HCT116 (cell line): ENCODE measurements at regions not wholly inside any gene's neighbourhood (a gene's known extent, or its start where the extent isn't known, plus 50 kb on each side); places are given as distances from the start of the nearest gene placed in this dataset.

Experiments used
- ATAC-seq: fragments of 200-7000 bp; cut with Tn5 transposase; 2 replicates; pipeline ENCODE4 v1.9.1; 2020; ENCODE audit warnings: mild to moderate bottlenecking, moderate library complexity
- BruUV-seq: library from RNA; stranded (reverse); fragments of 400-500 nt; replicated peaks from 2 replicates; lab custom pipeline; 2021; lab: Mats Ljungman, UMichigan
- CTCF ChIA-PET: fragments of 300-600 bp; sonication (Branson Sonifier 250); formaldehyde crosslinking; loops from one replicate; lab custom pipeline; 2021; ENCODE audit warnings: antibody characterized with exemption; lab: Charles Lee
- POLR2A ChIA-PET: fragments of 300-600, 350-600 bp; sonication (Branson Sonifier 250); formaldehyde crosslinking; loops from one replicate; lab custom pipeline; 2021; ENCODE audit warnings: antibody characterized with exemption; lab: Charles Lee
- RAD21 ChIA-PET, 2 experiments: fragments of 300-600 bp; sonication (Branson Sonifier 250); formaldehyde crosslinking; loops; one replicate each; lab custom pipeline; 2023; ENCODE audit warnings: low total read pairs in 2 of 2; ENCODE audit not compliant: uncharacterized antibody in 2 of 2, unreplicated experiment in 2 of 2, low non-redundant PET in 1 of 2; lab: Charles Lee
- DNase-seq: peaks from one replicate; pipeline ENCODE4 v3.0.0-alpha.2; 2010; ENCODE audit warnings: low read depth, low spot score
- H2AFZ ChIP-seq: fragments of 200-600 bp; shearing (Covaris generic), sonication (generic); 2 replicates; pipeline ENCODE4 v1.6.1; 2017; ENCODE audit warnings: low read depth, mixed run types, mixed read lengths, antibody characterized with exemption, low read length; ENCODE audit not compliant: poor library complexity, severe bottlenecking
- H3K27ac ChIP-seq: 2 replicates; pipeline ENCODE4 v1.5.1; 2012; ENCODE audit warnings: low read depth, low read length
- H3K27me3 ChIP-seq: fragments of 200-600 bp; sonication (generic); 2 replicates; pipeline ENCODE4 v1.6.1; 2016; ENCODE audit warnings: mixed run types, low read length, mixed read lengths; ENCODE audit not compliant: insufficient read depth
- H3K36me3 ChIP-seq, 2 experiments: fragments of 200-500 bp in 1 of 2; fragments of 200-600 bp in 1 of 2; sonication (Bioruptor generic) in 1 of 2; sonication (generic) in 1 of 2; 2 replicates each; pipeline versions ENCODE4 v1.5.1 to v1.6.1; 2014 to 2016; ENCODE audit warnings: low read length in 2 of 2, inconsistent platforms in 1 of 2, mixed read lengths in 1 of 2, mixed run types in 1 of 2; ENCODE audit not compliant: insufficient read depth in 2 of 2, control insufficient read depth in 1 of 2
- H3K4me1 ChIP-seq, 2 experiments: fragments of 200-600 bp in 1 of 2; sonication (generic) in 1 of 2; 2 replicates each; pipeline versions ENCODE4 v1.5.1 to v1.6.1; 2012 to 2017; ENCODE audit warnings: low read length in 2 of 2, inconsistent platforms in 1 of 2, mild to moderate bottlenecking in 1 of 2, mixed read lengths in 1 of 2, mixed run types in 1 of 2, moderate library complexity in 1 of 2; ENCODE audit not compliant: insufficient read depth in 2 of 2, control insufficient read depth in 1 of 2
- H3K4me2 ChIP-seq: fragments of 200-600 bp; sonication (generic); 2 replicates; pipeline ENCODE4 v1.6.1; 2017; ENCODE audit warnings: mixed run types, low read length, mixed read lengths
- H3K4me3 ChIP-seq, 2 experiments: fragments of 200-600 bp in 1 of 2; sonication (generic) in 1 of 2; replicated peaks in 1 of 2; 2 replicates each; pipeline ENCODE4 v1.5.1; 2011 to 2016; ENCODE audit warnings: low read length in 2 of 2, control low read depth in 1 of 2, low read depth in 1 of 2, mild to moderate bottlenecking in 1 of 2, mixed read lengths in 1 of 2, mixed run types in 1 of 2
- H3K79me2 ChIP-seq: fragments of 200-600 bp; sonication (generic); 2 replicates; pipeline ENCODE4 v1.6.1; 2017; ENCODE audit warnings: mild to moderate bottlenecking, mixed run types, low read length, moderate library complexity, mixed read lengths; ENCODE audit not compliant: insufficient read depth
- H3K9ac ChIP-seq: fragments of 200-600 bp; sonication (generic); 2 replicates; pipeline ENCODE4 v1.6.1; 2016; ENCODE audit warnings: low read length, mixed read lengths
- H3K9me2 ChIP-seq: fragments of 200-600 bp; sonication (generic), shearing (Covaris generic); 2 replicates; pipeline ENCODE4 v1.6.1; 2017; ENCODE audit warnings: mixed run types, mild to moderate bottlenecking, moderate library complexity; ENCODE audit not compliant: insufficient read depth
- H3K9me3 ChIP-seq, 2 experiments: fragments of 200-500 bp in 1 of 2; fragments of 200-600 bp in 1 of 2; sonication (Bioruptor generic) in 1 of 2; sonication (generic) in 1 of 2; 2 replicates each; pipeline ENCODE4 v1.6.1; 2014 to 2017; ENCODE audit warnings: low read length in 2 of 2, mixed read lengths in 2 of 2, inconsistent platforms in 1 of 2, low read depth in 1 of 2, mild to moderate bottlenecking in 1 of 2, mixed run types in 1 of 2, moderate library complexity in 1 of 2; ENCODE audit not compliant: control insufficient read depth in 1 of 2, insufficient read depth in 1 of 2
- H4K20me1 ChIP-seq: fragments of 200-600 bp; sonication (generic), shearing (Covaris generic); 2 replicates; pipeline ENCODE4 v1.6.1; 2017; ENCODE audit warnings: mixed run types, mild to moderate bottlenecking, moderate library complexity; ENCODE audit not compliant: insufficient read depth
- SP1 ChIP-seq: IDR thresholded peaks from 2 replicates; pipeline ENCODE4 v1.6.1; 2012; ENCODE audit warnings: low read depth
- TCF7L2 ChIP-seq: IDR thresholded peaks from 2 replicates; pipeline ENCODE4 v1.7.0; 2011; ENCODE audit warnings: borderline replicate concordance, inconsistent platforms; ENCODE audit not compliant: insufficient read depth, insufficient read length; ENCODE audit errors: extremely low read depth
- YY1 ChIP-seq: IDR thresholded peaks from 2 replicates; pipeline ENCODE4 v1.6.1; 2011; ENCODE audit warnings: low read length, low read depth, moderate library complexity, mild to moderate bottlenecking; ENCODE audit not compliant: insufficient replicate concordance; ENCODE audit errors: extremely low read depth
- ZBTB33 ChIP-seq: IDR thresholded peaks from 2 replicates; pipeline ENCODE4 v1.6.1; 2011; ENCODE audit warnings: mild to moderate bottlenecking, low read length, moderate library complexity; ENCODE audit not compliant: insufficient replicate concordance; ENCODE audit errors: extremely low read depth
- intact Hi-C: fragments of 100-400 bp; cut with micrococcal nuclease; formaldehyde crosslinking; loops from 2 replicates; pipeline ENCODE4 v1.10.0; 2022

- H3K4me1 ChIP-seq = peaks cover 5 to 20% of the 10 kb centered on the region in 2 experiments
- ATAC-seq = peak; percentile 61
- H3K27ac ChIP-seq = no peak overlapping the region
- H3K9ac ChIP-seq = no peak overlapping the region
- H4K20me1 ChIP-seq = no peaks in the 10 kb centered on the region
- BruUV-seq = no TSS peak
- no peaks in the 10 kb centered on the region for H3K36me3 ChIP-seq
- H3K9me3 ChIP-seq = no peaks in the 10 kb centered on the region
- no peak overlapping the region for H3K4me3 ChIP-seq
- H3K79me2 ChIP-seq = no peaks in the 10 kb centered on the region
- DNase-seq = no peak
- TF ChIP-seq SP1 (no peak), YY1 (no peak), ZBTB33 (no peak), TCF7L2 (peak; percentile 91)
- TF ChIP-seq, all 23 proteins: peak for 1
- H2AFZ ChIP-seq = no peak overlapping the region
- RAD21 ChIA-PET = no interaction called here
- no peaks in the 10 kb centered on the region for H3K9me2 ChIP-seq
- intact Hi-C loops = no loop called here
- POLR2A ChIA-PET = interaction anchor here (0.9 to 1.3 kb wide), 2 partner anchors 10 to 20 kb away, joined by 3 read pairs; no protein-coding TSS in a partner anchor
- H3K4me2 ChIP-seq = peak overlapping the region; percentile 25
- H3K27me3 ChIP-seq = no peaks in the 10 kb centered on the region
- CTCF ChIA-PET = no interaction called here
Observed at GRCh38 chr9:105064248-105065097, 136.5 kb upstream of the ABCA1 start.
